HG03139 (cell line): ENCODE measurements at regions not wholly inside any gene's neighbourhood (a gene's known extent, or its start where the extent isn't known, plus 50 kb on each side); places are given as distances from the start of the nearest gene placed in this dataset.

Experiments used
- ATAC-seq: cut with Tn5 transposase; IDR thresholded peaks from one replicate; pipeline ENCODE4 v1.9.1; 2021; ENCODE audit not compliant: unreplicated experiment

- ATAC-seq = no peak
Measured at GRCh38 chr11:11177156-11177808, 175.8 kb downstream of the CSNK2A3 start.

DNA sequence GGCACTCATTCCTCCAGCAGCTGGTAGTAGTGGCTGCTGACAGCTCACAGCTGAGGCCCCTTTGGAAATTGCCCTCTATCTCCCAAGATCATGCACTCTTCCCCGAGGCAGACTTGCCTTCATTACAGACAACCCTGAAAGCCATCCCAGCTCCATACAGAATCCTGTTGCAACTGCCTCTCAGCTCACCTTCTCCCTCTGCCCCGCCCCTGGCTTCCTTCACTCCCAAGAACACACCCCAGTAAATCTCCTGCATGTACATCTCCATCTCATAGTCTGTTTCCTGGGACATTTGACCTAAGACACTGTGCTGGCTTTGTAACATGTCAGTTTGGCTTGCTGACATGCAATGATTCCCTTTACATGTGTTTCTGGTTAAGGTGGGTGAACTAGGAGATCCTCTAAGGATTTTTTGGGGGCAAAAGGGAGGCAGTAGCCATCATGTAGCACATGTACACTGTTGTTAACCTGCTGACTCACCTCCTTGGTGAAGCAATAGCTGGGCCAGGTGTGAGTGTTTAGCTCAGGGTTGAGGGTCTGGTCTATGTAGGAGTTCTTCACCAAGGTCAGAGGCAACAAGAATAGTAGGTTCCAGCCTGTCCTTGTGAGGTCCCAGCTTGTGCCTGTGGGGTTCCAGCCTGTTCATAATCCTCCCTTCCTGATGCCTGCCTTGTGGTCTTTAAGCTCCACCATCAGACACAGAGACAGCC, 179.6 kb downstream of the CSNK2A3 start:
- ATAC-seq = no peak

DNA sequence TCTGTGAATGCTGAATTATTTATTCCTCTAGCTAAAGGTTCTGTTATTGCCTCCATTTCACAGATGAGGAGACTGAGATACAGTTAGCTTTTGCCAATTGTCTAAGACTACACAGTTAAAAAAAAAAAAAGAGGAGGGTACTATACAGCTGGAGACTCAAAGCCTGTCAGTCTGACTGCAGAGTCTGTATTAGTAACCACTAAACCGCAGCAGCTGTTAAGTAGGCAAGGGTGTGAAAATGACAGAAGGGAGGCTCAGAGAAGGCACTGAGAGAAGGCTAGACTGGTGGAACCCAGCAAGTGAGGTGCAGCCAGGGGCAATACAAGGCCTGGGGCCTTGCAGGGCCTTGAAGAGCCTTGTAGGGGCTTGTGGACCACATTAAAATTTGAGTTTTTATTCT, 181.2 kb downstream of the CSNK2A3 start:
- ATAC-seq = peak; percentile 75

GRCh38 chr11:11171285-11171684, 181.8 kb downstream of the CSNK2A3 start:
- no peak for ATAC-seq

- ATAC-seq = no peak
Measured at GRCh38 chr11:11170352-11171084, 182.5 kb downstream of the CSNK2A3 start.

DNA sequence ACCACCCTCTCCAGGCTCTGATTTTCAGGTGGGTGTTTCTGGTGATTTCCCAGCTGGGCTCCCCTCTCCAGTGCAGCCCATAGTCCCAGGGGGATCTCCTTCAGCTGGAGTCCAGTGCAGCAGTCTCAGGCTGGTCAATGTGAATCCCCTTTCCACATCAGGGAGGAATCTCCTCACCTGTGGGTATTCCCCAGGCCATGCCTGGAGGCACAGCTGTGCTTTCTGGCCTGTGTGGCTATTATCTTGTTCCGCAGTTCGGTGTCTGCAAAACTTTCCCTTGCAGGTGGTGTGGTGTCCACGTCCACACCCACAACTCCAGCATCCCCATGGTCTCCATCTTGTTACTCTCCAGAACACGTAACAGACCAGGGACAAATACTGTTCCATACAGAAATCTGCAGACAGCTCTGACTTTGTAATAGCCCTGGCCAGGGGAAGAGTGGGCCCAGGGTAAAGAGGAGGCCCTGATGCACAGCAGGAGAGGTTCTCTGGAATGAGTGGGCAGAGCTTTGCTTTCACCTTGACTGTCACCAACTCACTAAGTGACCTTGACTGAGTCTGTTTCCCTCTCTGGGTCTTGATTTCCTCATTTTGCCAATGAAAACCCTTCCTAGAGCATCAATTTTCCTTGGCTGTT, 183.2 kb downstream of the CSNK2A3 start:
- ATAC-seq = no peak

DNA sequence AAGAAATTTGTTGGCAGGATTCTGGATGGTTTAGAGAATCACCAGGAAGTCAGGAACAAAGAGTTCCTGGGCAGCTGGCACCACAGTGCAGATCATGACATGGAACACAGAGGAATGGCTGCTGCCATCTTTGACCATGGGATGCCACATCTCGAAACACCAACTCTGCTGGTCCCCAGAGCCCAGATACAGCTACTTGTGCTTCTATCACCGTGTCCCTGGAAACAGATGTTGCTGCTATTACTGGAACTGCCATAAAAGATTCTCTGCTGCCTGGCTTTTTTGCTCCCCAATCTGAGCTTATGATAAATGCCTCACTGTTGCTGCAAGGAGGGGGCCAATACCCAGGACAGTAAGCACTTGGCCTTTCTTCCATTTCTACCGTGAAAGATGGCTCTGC, 185.2 kb downstream of the CSNK2A3 start:
- ATAC-seq = no peak

DNA sequence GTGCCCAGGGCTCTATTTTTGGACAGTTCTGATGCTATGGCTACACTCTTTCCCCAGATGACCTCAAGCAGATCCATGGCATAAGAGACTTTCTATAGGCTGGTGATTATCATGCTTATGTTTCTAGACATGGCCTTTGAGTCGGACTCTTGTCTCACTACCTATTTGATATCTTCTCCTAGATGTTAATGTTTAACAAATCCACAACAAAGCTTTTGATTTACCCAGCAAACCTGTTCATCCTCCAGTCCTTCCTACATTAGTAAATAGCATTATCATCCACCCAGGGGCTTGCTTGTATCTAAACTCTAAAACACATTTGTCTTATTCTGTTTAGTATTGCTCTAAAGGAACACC, 188.7 kb downstream of the CSNK2A3 start:
- no peak for ATAC-seq

- no peak for ATAC-seq
Measured at GRCh38 chr11:11163669-11164333, 189.2 kb downstream of the CSNK2A3 start.

DNA sequence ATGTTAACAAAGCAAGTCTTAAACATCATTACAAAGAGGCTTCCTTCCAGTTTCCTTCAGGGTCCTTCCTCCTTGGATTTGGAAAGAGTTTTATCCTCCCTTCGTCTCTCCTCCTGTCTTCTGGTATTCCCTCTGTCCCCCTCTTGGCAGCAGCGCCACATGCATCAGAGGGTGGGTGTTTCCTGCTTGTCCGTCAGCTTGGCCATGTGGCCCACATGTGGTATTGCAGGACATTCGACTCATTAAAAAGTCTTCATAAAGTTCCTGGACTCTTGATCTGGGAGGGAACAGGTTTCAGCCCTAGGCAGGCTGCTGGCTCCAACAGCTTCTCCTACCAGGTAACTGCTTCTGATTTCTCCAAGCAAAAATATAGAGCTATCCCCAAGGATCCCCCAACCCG, 189.8 kb downstream of the CSNK2A3 start:
- ATAC-seq = no peak

DNA sequence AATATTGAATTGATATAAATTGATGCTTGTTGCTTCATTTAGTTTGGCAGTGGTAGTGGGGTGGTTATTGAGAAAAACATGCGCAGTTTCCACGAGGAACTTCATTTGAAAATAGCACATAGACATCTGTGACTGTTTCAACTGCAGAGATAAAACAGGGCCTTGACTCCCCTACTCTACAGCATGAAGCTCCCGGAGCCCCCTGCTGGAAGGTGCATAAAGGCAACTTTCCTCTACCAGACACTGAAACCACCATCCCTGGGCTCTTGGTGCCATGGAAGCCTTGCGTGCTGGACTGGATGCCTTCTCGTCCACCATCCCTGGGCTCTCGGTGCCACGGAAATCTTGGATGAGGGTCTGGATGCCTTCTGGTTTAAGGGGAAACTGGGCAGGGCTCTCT, 195.9 kb downstream of the CSNK2A3 start:
- ATAC-seq = no peak

DNA sequence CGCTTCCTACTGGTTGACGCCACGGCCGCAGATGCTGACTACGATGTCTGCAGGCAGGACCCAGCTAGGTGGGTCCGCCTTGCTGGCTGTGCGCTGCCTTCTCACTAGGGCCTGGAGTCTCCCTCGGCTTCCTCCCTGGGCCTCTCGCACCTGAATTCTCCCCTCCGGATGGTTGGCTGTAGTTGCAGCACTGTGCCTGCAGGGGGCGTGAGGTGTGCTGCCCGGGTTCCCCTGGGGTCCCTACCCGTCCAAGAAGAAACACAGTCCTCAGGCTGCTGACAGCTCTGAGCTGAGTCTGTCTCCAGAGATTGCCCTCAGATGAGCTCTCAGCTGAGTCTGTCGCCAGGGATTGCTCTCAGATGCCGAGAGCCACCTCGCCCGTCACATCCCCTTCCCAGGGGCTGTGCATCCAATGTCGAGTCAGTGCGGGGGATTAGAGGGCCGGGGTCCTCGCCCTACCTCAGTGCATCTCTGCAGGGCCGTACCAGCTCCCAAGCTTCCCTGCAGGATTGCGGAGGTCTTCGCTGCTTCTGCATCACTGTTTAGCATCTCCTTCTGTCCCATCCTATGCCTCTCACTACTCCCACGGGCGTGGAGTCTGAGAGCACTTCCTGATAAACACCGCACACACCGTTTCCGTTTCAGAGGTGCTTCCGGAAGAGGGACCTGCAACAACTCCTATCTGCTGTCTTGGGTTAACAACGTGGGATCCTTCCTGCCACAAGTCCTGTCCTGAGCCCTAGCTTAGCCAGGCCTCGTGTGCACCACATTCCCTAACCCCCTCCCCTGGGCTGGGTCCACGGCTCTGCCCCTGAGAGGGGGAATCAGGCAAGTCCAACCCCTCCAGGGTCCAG, 196.9 kb downstream of the CSNK2A3 start:
- no peak for ATAC-seq

- ATAC-seq = no peak
Measured at GRCh38 chr11:11152877-11153276, 200.2 kb downstream of the CSNK2A3 start.

DNA sequence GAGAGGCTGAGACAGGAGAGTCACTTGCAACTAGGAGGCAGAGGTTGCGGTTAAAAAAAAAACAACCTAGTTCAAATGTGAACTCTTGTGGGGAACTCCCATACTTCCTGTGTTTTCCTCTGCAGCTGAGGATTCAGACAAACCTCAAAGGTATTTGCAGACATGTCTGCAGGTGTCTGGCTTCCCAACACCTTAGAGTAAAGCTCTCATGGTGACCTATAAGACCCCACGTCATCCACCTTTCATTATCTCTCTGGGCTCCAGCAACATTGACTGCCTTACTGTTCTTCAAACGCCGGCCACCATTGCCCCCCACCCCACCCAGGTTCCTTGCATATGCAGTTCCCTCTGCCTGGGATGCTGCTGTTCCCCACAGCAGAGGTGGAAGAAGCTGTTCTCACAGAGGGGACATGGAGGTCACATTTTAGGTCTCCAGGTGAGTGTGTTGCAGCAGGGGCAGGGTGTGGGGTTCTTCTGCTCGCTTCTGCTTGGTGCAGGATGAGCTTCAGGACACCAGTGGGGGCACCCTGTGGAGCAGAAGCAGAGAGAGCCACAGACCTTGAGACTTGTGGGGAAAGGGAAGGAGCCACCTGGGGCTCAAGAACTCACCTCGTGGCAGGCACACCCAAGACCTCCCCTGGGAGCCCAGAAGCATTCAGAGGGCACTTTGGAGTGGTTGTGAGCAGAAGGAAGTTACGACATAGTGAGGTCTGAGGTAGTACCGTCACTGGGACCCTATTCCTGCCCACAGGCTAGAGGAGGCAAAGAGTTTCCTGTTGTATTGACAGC, 203.2 kb downstream of the CSNK2A3 start:
- ATAC-seq = no peak

- ATAC-seq = no peak
Measured at GRCh38 chr11:11148596-11148995, 204.5 kb downstream of the CSNK2A3 start.

DNA sequence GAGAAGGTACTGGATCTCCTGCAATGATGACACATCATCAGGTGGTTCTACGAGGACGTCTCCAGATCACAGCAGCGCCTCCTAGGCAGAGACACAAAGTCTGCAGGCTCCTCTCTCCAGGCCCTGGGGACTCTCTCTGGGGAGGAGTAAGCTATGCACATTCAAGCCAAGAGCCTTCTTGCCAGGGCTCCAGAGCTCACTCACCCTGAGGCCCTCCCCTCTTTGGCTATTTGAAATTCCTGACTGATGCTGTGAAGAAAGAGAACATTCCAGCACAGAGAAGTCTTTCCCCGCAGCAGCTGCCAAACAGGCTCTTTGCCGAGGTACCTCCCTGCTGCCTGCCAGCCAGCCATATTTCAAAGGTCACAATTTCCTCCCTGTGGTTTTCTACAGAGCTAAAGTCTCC, 204.9 kb downstream of the CSNK2A3 start:
- ATAC-seq = no peak

- no peak for ATAC-seq
Measured at GRCh38 chr11:11146830-11147229, 206.2 kb downstream of the CSNK2A3 start.

DNA sequence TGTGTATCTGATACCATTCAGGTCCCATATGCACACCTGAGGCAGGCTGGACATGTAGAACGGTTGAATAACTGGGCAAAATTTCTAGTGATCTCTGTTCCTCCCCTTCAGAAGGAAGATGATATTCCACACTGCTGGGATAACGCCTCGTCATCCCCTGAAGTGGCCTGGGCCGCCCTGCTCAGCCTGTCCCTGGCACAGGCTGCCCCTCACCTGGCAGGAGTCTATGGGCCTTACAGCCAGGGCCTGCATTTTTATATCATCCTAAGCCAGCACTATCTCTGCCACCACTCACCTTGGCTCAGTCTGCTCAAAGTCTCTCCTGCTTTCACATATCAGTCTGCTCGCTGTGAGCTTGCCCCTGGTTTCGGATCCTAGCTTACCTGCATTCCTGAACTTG, 209.2 kb downstream of the CSNK2A3 start:
- no peak for ATAC-seq

DNA sequence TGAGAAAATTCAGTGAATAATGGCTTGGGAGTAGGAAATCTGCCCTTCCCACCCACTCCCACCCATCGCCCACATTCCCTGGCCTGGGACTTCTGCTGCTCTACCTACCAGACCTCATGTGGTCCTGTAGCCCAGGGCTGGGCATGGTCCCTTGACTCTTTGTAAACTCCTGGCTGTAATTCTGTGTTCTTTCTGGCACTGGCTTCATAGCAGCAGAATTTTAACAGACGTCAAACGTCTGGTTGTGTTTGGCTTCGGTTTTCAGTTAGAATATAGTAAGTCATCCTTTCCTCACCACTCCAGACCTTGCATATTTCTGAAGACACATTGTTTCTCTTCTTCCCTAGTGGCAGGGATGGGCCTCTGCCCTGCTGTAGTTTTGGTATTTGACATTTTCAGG, 210.6 kb downstream of the CSNK2A3 start:
- ATAC-seq = no peak

- no peak for ATAC-seq
Measured at GRCh38 chr11:11141065-11141464, 212.0 kb downstream of the CSNK2A3 start.
